ENCODE measurements at regions not wholly inside any gene's neighbourhood (a gene's known extent, or its start where the extent isn't known, plus 50 kb on each side); places are given as distances from the start of the nearest gene placed in this dataset.
"Not testable (repeated sequence)": the region's sequence is repeated elsewhere in the genome, so short reads cannot be mapped to it uniquely, and the experiment has no call there.

- H3K36me3 Mint-ChIP-seq: no peaks in the 10 kb centered on the region
- no peak for DNase-seq (ENCODE audit: extremely low spot score, unreplicated experiment)
- H3K27me3 Mint-ChIP-seq: no peaks in the 10 kb centered on the region
- no peak overlapping the region for H3K27ac Mint-ChIP-seq
- TF ChIP-seq CTCF (conservative IDR thresholded peaks at IDR 0.05): no peak
- no peak overlapping the region for H3K4me3 Mint-ChIP-seq
- no peaks in the 10 kb centered on the region for H3K4me1 Mint-ChIP-seq (ENCODE audit: unreplicated experiment)
- H3K9me3 Mint-ChIP-seq: no peaks in the 10 kb centered on the region
Observed at GRCh38 chr9:102728946-102729345, 266.2 kb upstream of the CYLC2 start.

- no peak overlapping the region for H3K27ac Mint-ChIP-seq
- no peaks in the 10 kb centered on the region for H3K36me3 Mint-ChIP-seq
- no peaks in the 10 kb centered on the region for H3K27me3 Mint-ChIP-seq
- H3K4me1 Mint-ChIP-seq (ENCODE audit: unreplicated experiment): no peaks in the 10 kb centered on the region
- H3K4me3 Mint-ChIP-seq: no peak overlapping the region
- TF ChIP-seq CTCF (conservative IDR thresholded peaks at IDR 0.05): no peak
- H3K9me3 Mint-ChIP-seq: no peaks in the 10 kb centered on the region
- DNase-seq (ENCODE audit: extremely low spot score, unreplicated experiment): no peak
Observed at GRCh38 chr9:102714184-102714583, 280.9 kb upstream of the CYLC2 start.

- not testable (repeated sequence) for H3K27ac Mint-ChIP-seq; H3K9me3 Mint-ChIP-seq; H3K36me3 Mint-ChIP-seq; H3K27me3 Mint-ChIP-seq; H3K4me3 Mint-ChIP-seq; DNase-seq (ENCODE audit: extremely low spot score, unreplicated experiment); H3K4me1 Mint-ChIP-seq (ENCODE audit: unreplicated experiment)
Observed at GRCh38 chr9:102712910-102713309, 282.2 kb upstream of the CYLC2 start.

GRCh38 chr9:102700936-102701335, 294.2 kb upstream of the CYLC2 start:
- H3K4me3 Mint-ChIP-seq: no peak overlapping the region
- no peaks in the 10 kb centered on the region for H3K9me3 Mint-ChIP-seq
- TF ChIP-seq CTCF (conservative IDR thresholded peaks at IDR 0.05): no peak
- no peak overlapping the region for H3K27ac Mint-ChIP-seq
- no peak for DNase-seq (ENCODE audit: extremely low spot score, unreplicated experiment)
- H3K27me3 Mint-ChIP-seq: no peaks in the 10 kb centered on the region
- no peaks in the 10 kb centered on the region for H3K4me1 Mint-ChIP-seq (ENCODE audit: unreplicated experiment)
- H3K36me3 Mint-ChIP-seq: no peaks in the 10 kb centered on the region

- Mint-ChIP-seq H3K27ac (no peak overlapping the region), H3K9me3 (no peaks in the 10 kb centered on the region), H3K4me3 (no peak overlapping the region), H3K36me3 (no peaks in the 10 kb centered on the region), H3K4me1 (ENCODE audit: unreplicated experiment) (no peaks in the 10 kb centered on the region), H3K27me3 (no peaks in the 10 kb centered on the region)
- TF ChIP-seq CTCF (conservative IDR thresholded peaks at IDR 0.05): no peak
- DNase-seq (ENCODE audit: extremely low spot score, unreplicated experiment): no peak
Observed at GRCh38 chr9:102669220-102669619, 325.9 kb upstream of the CYLC2 start.

GRCh38 chr9:102652471-102652870, 342.7 kb upstream of the CYLC2 start:
- Mint-ChIP-seq H3K4me3 (no peak overlapping the region), H3K36me3 (no peaks in the 10 kb centered on the region), H3K4me1 (ENCODE audit: unreplicated experiment) (no peaks in the 10 kb centered on the region), H3K27me3 (no peaks in the 10 kb centered on the region), H3K9me3 (no peaks in the 10 kb centered on the region), H3K27ac (no peak overlapping the region)
- TF ChIP-seq CTCF (conservative IDR thresholded peaks at IDR 0.05): no peak
- no peak for DNase-seq (ENCODE audit: extremely low spot score, unreplicated experiment)
